PC-9 (cell line): ENCODE measurements at regions not wholly inside any gene's neighbourhood (a gene's known extent, or its start where the extent isn't known, plus 50 kb on each side); places are given as distances from the start of the nearest gene placed in this dataset.

Experiments
- EZH2 ChIP-seq: fragments of 200-600 bp; sonication (generic); IDR thresholded peaks from 2 replicates; pipeline ENCODE4 v1.8.0; 2017; ENCODE audit warnings: antibody characterized with exemption, low read depth
- TF ChIP-seq, protein P1 (sequence below): fragments of 200-600 bp; sonication (generic); conservative IDR thresholded peaks from 2 replicates; pipeline ENCODE4 v1.6.1; 2017; ENCODE audit warnings: mixed run types, antibody characterized with exemption, mild to moderate bottlenecking, moderate library complexity

- TF ChIP-seq, protein P1, sequence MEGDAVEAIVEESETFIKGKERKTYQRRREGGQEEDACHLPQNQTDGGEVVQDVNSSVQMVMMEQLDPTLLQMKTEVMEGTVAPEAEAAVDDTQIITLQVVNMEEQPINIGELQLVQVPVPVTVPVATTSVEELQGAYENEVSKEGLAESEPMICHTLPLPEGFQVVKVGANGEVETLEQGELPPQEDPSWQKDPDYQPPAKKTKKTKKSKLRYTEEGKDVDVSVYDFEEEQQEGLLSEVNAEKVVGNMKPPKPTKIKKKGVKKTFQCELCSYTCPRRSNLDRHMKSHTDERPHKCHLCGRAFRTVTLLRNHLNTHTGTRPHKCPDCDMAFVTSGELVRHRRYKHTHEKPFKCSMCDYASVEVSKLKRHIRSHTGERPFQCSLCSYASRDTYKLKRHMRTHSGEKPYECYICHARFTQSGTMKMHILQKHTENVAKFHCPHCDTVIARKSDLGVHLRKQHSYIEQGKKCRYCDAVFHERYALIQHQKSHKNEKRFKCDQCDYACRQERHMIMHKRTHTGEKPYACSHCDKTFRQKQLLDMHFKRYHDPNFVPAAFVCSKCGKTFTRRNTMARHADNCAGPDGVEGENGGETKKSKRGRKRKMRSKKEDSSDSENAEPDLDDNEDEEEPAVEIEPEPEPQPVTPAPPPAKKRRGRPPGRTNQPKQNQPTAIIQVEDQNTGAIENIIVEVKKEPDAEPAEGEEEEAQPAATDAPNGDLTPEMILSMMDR: no peak
- no peak for TF ChIP-seq EZH2
Observed at GRCh38 chr12:63302269-63302940, 151.4 kb upstream of the AVPR1A start.
